ENCODE measurements at regions not wholly inside any gene's neighbourhood (a gene's known extent, or its start where the extent isn't known, plus 50 kb on each side); places are given as distances from the start of the nearest gene placed in this dataset.

DNA sequence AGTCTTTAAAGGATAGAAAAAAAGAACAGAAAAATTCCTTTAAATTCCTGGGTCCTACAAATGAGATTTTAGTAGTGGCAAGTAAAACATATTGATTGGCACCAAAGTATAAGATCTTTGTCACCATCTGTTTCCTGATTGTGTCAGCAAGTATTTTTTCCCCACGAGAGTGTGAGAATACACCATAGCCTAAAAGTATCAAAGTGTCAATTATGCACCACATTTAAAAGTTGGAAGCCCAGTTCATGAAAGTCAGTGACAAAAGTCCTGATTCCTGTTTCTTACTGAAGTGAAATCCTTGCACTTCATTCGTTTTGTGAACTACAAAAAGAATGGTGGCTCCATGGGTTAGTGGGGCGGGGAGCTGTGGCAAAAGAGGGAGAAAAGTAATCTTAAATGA, 83.8 kb upstream of the DPH6 start:
- H3K9me3 ChIP-seq (ENCODE audit: control extremely low read depth in 1 of 3, control insufficient read depth in 2 of 3, insufficient read depth in 1 of 3, low read length in 2 of 3): no peaks in the 10 kb centered on the region
- no peaks in the 10 kb centered on the region for H3K79me2 ChIP-seq (ENCODE audit: control insufficient read depth, insufficient read depth, low read length)
- H3K27ac Mint-ChIP-seq: no peak overlapping the region
- no peaks in the 10 kb centered on the region for H3K9me3 Mint-ChIP-seq (ENCODE audit: insufficient read depth)
- DNase-seq (no peak), ATAC-seq (ENCODE audit: low read depth) (no peak)
- no peaks in the 10 kb centered on the region for H3K36me3 ChIP-seq (replicated peaks in 1 of 2; ENCODE audit: control extremely low read depth in 1 of 2, control insufficient read depth in 1 of 2, extremely low read depth in 1 of 2, insufficient read depth in 2 of 2, low read length in 1 of 2)
- TF ChIP-seq, protein P1, sequence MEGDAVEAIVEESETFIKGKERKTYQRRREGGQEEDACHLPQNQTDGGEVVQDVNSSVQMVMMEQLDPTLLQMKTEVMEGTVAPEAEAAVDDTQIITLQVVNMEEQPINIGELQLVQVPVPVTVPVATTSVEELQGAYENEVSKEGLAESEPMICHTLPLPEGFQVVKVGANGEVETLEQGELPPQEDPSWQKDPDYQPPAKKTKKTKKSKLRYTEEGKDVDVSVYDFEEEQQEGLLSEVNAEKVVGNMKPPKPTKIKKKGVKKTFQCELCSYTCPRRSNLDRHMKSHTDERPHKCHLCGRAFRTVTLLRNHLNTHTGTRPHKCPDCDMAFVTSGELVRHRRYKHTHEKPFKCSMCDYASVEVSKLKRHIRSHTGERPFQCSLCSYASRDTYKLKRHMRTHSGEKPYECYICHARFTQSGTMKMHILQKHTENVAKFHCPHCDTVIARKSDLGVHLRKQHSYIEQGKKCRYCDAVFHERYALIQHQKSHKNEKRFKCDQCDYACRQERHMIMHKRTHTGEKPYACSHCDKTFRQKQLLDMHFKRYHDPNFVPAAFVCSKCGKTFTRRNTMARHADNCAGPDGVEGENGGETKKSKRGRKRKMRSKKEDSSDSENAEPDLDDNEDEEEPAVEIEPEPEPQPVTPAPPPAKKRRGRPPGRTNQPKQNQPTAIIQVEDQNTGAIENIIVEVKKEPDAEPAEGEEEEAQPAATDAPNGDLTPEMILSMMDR (IDR thresholded peaks at IDR 0.05): no peak
- TF ChIP-seq EZH2 (IDR thresholded peaks at IDR 0.05; ENCODE audit: borderline replicate concordance, insufficient read depth, low read depth, low read length, poor library complexity, severe bottlenecking): no peak
- no peak overlapping the region for H2AFZ ChIP-seq (ENCODE audit: insufficient read depth, low read depth, low read length, poor library complexity, severe bottlenecking)
- ChIA-PET CTCF (no interaction called here), POLR2A (no interaction called here)
- no peak overlapping the region for H3K4me3 Mint-ChIP-seq
- peaks cover 4% of the 10 kb centered on the region for H3K27me3 Mint-ChIP-seq
- no peaks in the 10 kb centered on the region for H3K4me1 Mint-ChIP-seq
- no peak overlapping the region for H3K9ac ChIP-seq (ENCODE audit: low read length)
- intact Hi-C loops (cut with micrococcal nuclease): no loop called here
- peaks cover 0 to 5% (median 1%) of the 10 kb centered on the region in 4 experiments for H3K27me3 ChIP-seq (replicated peaks in 1 of 4; ENCODE audit: control extremely low read depth in 1 of 4, control insufficient read depth in 3 of 4, insufficient read depth in 4 of 4, low read length in 3 of 4)
- H3K4me3 ChIP-seq (ENCODE audit: control extremely low read depth in 1 of 5, extremely low read depth in 1 of 5, insufficient read depth in 1 of 5, low read depth in 2 of 5, low read length in 4 of 5): no peak overlapping the region
- H3K4me2 ChIP-seq (replicated peaks; ENCODE audit: low read depth, low read length, poor library complexity, severe bottlenecking): no peak overlapping the region
- no peaks in the 10 kb centered on the region for H4K20me1 ChIP-seq (ENCODE audit: control insufficient read depth, insufficient read depth, low read length, poor library complexity, severe bottlenecking)
- H3K4me1 ChIP-seq (ENCODE audit: control insufficient read depth in 2 of 2, insufficient read depth in 2 of 2, low read length in 2 of 2): no peaks in the 10 kb centered on the region
- no CpG with 5 or more reads among the region's 3 CpGs for WGBS (ENCODE audit: insufficient coverage)
- no peak overlapping the region for H3K27ac ChIP-seq (ENCODE audit: low read length in 2 of 2)

DNA sequence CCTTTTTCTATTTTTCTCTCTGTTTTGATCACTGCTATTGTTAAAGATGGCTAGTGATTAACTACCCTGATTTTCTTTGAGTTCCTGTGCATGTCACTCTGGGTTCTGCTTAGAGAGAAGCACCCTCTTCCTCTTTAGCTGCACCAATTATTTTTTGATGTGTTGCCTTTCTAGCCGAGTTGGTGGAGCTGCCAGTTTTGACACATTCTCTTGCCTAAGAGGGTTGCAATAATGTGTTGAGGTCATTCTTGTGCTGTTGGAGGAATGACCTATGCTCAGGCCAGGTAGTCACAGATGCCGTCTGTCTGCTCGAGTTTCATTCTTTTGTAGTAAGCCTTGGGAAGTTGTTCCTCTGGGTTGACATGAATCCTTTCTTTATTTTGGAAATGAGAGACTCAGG, 84.6 kb upstream of the DPH6 start:
- DNase-seq (no peak), ATAC-seq (ENCODE audit: low read depth) (no peak)
- Mint-ChIP-seq H3K27ac (no peak overlapping the region), H3K9me3 (ENCODE audit: insufficient read depth) (no peaks in the 10 kb centered on the region), H3K4me3 (no peak overlapping the region), H3K27me3 (peaks cover 9% of the 10 kb centered on the region), H3K4me1 (no peaks in the 10 kb centered on the region)
- Histone ChIP-seq H3K9ac (ENCODE audit: low read length) (no peak overlapping the region), H3K9me3 (ENCODE audit: control extremely low read depth in 1 of 3, control insufficient read depth in 2 of 3, insufficient read depth in 1 of 3, low read length in 2 of 3) (peaks cover 0 to 2% (median 0%) of the 10 kb centered on the region in 3 donors), H3K79me2 (ENCODE audit: control insufficient read depth, insufficient read depth, low read length) (no peaks in the 10 kb centered on the region), H2AFZ (ENCODE audit: insufficient read depth, low read depth, low read length, poor library complexity, severe bottlenecking) (no peak overlapping the region), H4K20me1 (ENCODE audit: control insufficient read depth, insufficient read depth, low read length, poor library complexity, severe bottlenecking) (no peaks in the 10 kb centered on the region), H3K27ac (ENCODE audit: low read length in 2 of 2) (no peak overlapping the region), H3K4me1 (ENCODE audit: control insufficient read depth in 2 of 2, insufficient read depth in 2 of 2, low read length in 2 of 2) (no peaks in the 10 kb centered on the region), H3K27me3 (replicated peaks in 1 of 4; ENCODE audit: control extremely low read depth in 1 of 4, control insufficient read depth in 3 of 4, insufficient read depth in 4 of 4, low read length in 3 of 4) (peaks cover 0 to 5% (median 1%) of the 10 kb centered on the region in 4 experiments), H3K36me3 (replicated peaks in 1 of 2; ENCODE audit: control extremely low read depth in 1 of 2, control insufficient read depth in 1 of 2, extremely low read depth in 1 of 2, insufficient read depth in 2 of 2, low read length in 1 of 2) (no peaks in the 10 kb centered on the region), H3K4me2 (replicated peaks; ENCODE audit: low read depth, low read length, poor library complexity, severe bottlenecking) (no peak overlapping the region), H3K4me3 (ENCODE audit: control extremely low read depth in 1 of 5, extremely low read depth in 1 of 5, insufficient read depth in 1 of 5, low read depth in 2 of 5, low read length in 4 of 5) (no peak overlapping the region)
- whole genome bisulfite sequencing (ENCODE audit: insufficient coverage): 29% methylated on average over 1 of the region's 3 CpGs
- CTCF ChIA-PET: no interaction called here
- POLR2A ChIA-PET: no interaction called here
- no peak for TF ChIP-seq EZH2 (IDR thresholded peaks at IDR 0.05; ENCODE audit: borderline replicate concordance, insufficient read depth, low read depth, low read length, poor library complexity, severe bottlenecking)
- TF ChIP-seq, protein P1 (IDR thresholded peaks at IDR 0.05): no peak
- intact Hi-C loops (cut with micrococcal nuclease): no loop called here
